ENCODE measurements at regions not wholly inside any gene's neighbourhood (a gene's known extent, or its start where the extent isn't known, plus 50 kb on each side); places are given as distances from the start of the nearest gene placed in this dataset.

DNA sequence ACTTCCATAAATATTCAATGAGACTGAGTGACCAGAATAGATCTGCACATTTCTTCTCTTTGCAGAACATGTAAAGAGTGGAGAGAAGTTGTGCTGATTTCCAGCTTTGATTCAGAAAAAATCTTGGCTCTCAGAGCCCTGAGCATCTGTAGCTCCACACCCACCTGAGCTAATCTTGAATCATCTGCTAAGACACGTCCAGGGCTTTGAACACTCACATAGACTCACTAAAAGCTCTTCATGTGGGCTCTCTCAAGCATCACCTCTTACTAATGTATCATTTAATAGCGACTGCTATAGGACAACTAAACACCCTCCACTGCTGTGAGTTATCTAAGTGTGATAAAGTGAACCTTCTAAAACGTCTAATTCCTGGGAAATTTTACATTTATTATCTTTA, 147.7 kb upstream of the GRIA3 start:
- TF ChIP-seq BCL6B (tag by site-specific recombination; IDR thresholded peaks at IDR 0.05): no peak
- H3K4me3 ChIP-seq (ENCODE audit: low read depth, low read length): no peak overlapping the region
- ChIA-PET POLR2A (no interaction called here), CTCF (no interaction called here)
- no peaks in the 10 kb centered on the region for H3K9me3 ChIP-seq (ENCODE audit: control insufficient read depth, insufficient read depth, low read depth, low read length)
- H3K36me3 ChIP-seq (ENCODE audit: control insufficient read depth in 2 of 2, insufficient read depth in 1 of 2, low read length in 2 of 2): no peaks in the 10 kb centered on the region
- H3K4me1 ChIP-seq (ENCODE audit: control insufficient read depth, insufficient read depth, low read length): no peaks in the 10 kb centered on the region
- no peak overlapping the region for H3K27ac ChIP-seq (ENCODE audit: extremely low read depth, low read depth, low read length)

- CTCF ChIA-PET: interaction anchor here (0.6 kb wide), 1 partner anchor 22 kb away, joined by 4 read pairs; no protein-coding TSS in a partner anchor
- Histone ChIP-seq H3K36me3 (ENCODE audit: control insufficient read depth in 2 of 2, insufficient read depth in 1 of 2, low read length in 2 of 2) (no peaks in the 10 kb centered on the region), H3K27ac (ENCODE audit: extremely low read depth, low read depth, low read length) (no peak overlapping the region), H3K4me3 (ENCODE audit: low read depth, low read length) (no peak overlapping the region), H3K4me1 (ENCODE audit: control insufficient read depth, insufficient read depth, low read length) (no peaks in the 10 kb centered on the region), H3K9me3 (ENCODE audit: control insufficient read depth, insufficient read depth, low read depth, low read length) (no peaks in the 10 kb centered on the region)
- TF ChIP-seq ZXDB (tag by site-specific recombination; IDR thresholded peaks at IDR 0.05) (no peak), PRDM4 (tag by site-specific recombination; IDR thresholded peaks at IDR 0.05) (no peak), ZNF416 (tag by site-specific recombination; IDR thresholded peaks at IDR 0.05) (no peak), KLF16 (tag by site-specific recombination; IDR thresholded peaks at IDR 0.05) (no peak), ZNF626 (tag by site-specific recombination; IDR thresholded peaks at IDR 0.05) (no peak), ZNF140 (tag by site-specific recombination; IDR thresholded peaks at IDR 0.05) (no peak), ZFP3 (tag by site-specific recombination; IDR thresholded peaks at IDR 0.05; ENCODE audit: low read depth) (no peak), ZNF223 (tag by site-specific recombination; IDR thresholded peaks at IDR 0.05) (no peak), ZNF776 (tag by site-specific recombination; IDR thresholded peaks at IDR 0.05; ENCODE audit: borderline replicate concordance) (no peak), ZNF157 (tag by site-specific recombination; IDR thresholded peaks at IDR 0.05) (no peak), ZNF10 (tag by site-specific recombination; IDR thresholded peaks at IDR 0.05) (no peak), ZNF658 (tag by site-specific recombination; IDR thresholded peaks at IDR 0.05) (no peak), ZNF133 (tag by site-specific recombination; IDR thresholded peaks at IDR 0.05) (no peak), ZNF2 (tag by site-specific recombination; IDR thresholded peaks at IDR 0.05) (no peak), ZNF792 (tag by site-specific recombination; IDR thresholded peaks at IDR 0.05) (no peak), SP3 (tag by site-specific recombination; IDR thresholded peaks at IDR 0.05) (no peak), ZNF558 (tag by site-specific recombination; IDR thresholded peaks at IDR 0.05) (no peak)
- TF ChIP-seq, protein P1, sequence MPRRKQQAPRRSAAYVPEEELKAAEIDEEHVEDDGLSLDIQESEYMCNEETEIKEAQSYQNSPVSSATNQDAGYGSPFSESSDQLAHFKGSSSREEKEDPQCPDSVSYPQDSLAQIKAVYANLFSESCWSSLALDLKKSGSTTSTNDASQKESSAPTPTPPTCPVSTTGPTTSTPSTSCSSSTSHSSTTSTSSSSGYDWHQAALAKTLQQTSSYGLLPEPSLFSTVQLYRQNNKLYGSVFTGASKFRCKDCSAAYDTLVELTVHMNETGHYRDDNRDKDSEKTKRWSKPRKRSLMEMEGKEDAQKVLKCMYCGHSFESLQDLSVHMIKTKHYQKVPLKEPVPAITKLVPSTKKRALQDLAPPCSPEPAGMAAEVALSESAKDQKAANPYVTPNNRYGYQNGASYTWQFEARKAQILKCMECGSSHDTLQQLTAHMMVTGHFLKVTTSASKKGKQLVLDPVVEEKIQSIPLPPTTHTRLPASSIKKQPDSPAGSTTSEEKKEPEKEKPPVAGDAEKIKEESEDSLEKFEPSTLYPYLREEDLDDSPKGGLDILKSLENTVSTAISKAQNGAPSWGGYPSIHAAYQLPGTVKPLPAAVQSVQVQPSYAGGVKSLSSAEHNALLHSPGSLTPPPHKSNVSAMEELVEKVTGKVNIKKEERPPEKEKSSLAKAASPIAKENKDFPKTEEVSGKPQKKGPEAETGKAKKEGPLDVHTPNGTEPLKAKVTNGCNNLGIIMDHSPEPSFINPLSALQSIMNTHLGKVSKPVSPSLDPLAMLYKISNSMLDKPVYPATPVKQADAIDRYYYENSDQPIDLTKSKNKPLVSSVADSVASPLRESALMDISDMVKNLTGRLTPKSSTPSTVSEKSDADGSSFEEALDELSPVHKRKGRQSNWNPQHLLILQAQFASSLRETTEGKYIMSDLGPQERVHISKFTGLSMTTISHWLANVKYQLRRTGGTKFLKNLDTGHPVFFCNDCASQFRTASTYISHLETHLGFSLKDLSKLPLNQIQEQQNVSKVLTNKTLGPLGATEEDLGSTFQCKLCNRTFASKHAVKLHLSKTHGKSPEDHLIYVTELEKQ (tag by site-specific recombination; IDR thresholded peaks at IDR 0.05; ENCODE audit: borderline replicate concordance): no peak
- POLR2A ChIA-PET: no interaction called here
Measured at GRCh38 chrX:123049071-123049625, 134.9 kb upstream of the GRIA3 start.
